Astrocyte of the spinal cord (primary cell): ENCODE measurements at regions not wholly inside any gene's neighbourhood (a gene's known extent, or its start where the extent isn't known, plus 50 kb on each side); places are given as distances from the start of the nearest gene placed in this dataset.

Source experiments
- DNase-seq: peaks from one replicate; pipeline ENCODE4 v3.0.0; 2011; ENCODE audit warnings: low read depth, low spot score
- H3K4me3 ChIP-seq: 2 replicates; pipeline ENCODE4 v1.5.1; 2011; ENCODE audit warnings: low read depth, mild to moderate bottlenecking, low read length, moderate library complexity
- in situ Hi-C: cut with HindIII; loops from 2 replicates; pipeline ENCODE4 v1.10.0; 2017; ENCODE audit warnings: low sequenced_read_pairs
- TF ChIP-seq, protein P1 (sequence below): IDR thresholded peaks from 2 replicates; pipeline ENCODE4 v1.5.1; 2012; ENCODE audit warnings: low read depth, mild to moderate bottlenecking, low read length, inconsistent platforms

DNA sequence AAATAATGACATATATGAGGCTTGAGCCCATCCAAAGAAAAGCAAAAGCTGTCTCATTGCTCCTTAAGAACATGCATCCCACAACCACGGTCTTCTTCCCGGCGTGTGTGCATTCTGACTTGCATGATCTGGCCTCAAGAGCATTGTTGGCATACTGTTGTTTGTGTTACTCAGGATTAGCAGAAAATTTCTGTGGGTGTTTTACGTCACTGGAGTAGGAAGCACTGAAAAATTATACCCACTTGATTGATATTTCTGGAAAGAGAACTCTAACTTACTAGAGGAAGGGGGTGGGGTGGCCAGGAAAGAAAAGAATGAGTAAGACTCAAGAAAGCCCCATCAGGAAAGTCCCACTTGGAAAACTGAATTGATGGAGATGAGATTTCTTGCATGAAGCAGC lies 326.2 kb upstream of the PRDM1 start:
- TF ChIP-seq, protein P1, sequence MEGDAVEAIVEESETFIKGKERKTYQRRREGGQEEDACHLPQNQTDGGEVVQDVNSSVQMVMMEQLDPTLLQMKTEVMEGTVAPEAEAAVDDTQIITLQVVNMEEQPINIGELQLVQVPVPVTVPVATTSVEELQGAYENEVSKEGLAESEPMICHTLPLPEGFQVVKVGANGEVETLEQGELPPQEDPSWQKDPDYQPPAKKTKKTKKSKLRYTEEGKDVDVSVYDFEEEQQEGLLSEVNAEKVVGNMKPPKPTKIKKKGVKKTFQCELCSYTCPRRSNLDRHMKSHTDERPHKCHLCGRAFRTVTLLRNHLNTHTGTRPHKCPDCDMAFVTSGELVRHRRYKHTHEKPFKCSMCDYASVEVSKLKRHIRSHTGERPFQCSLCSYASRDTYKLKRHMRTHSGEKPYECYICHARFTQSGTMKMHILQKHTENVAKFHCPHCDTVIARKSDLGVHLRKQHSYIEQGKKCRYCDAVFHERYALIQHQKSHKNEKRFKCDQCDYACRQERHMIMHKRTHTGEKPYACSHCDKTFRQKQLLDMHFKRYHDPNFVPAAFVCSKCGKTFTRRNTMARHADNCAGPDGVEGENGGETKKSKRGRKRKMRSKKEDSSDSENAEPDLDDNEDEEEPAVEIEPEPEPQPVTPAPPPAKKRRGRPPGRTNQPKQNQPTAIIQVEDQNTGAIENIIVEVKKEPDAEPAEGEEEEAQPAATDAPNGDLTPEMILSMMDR, result no peak
- in situ Hi-C loops, result no loop called here
- DNase-seq, result peak; percentile 78
- no peak overlapping the region for H3K4me3 ChIP-seq

DNA sequence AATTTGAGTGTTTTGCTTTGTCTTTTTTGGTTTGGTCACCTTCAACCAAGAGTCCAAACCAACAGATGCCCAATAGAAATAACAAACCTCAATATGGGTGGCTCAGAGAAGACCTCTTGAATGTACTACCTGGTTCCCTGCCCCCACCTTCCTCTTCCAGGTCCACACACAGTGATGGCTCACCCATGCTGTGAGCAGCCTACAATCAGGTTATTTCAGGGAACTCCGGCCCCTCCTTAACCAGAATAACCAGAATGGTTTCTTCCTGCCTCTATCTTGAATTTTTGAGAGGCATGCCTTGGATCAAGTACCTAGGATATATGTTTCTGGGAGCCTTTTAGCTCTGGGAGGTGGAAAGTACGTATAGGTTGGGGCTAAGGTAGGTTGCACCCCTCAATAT lies 327.1 kb upstream of the PRDM1 start:
- in situ Hi-C loops, result no loop called here
- TF ChIP-seq, protein P1, result no peak

DNA sequence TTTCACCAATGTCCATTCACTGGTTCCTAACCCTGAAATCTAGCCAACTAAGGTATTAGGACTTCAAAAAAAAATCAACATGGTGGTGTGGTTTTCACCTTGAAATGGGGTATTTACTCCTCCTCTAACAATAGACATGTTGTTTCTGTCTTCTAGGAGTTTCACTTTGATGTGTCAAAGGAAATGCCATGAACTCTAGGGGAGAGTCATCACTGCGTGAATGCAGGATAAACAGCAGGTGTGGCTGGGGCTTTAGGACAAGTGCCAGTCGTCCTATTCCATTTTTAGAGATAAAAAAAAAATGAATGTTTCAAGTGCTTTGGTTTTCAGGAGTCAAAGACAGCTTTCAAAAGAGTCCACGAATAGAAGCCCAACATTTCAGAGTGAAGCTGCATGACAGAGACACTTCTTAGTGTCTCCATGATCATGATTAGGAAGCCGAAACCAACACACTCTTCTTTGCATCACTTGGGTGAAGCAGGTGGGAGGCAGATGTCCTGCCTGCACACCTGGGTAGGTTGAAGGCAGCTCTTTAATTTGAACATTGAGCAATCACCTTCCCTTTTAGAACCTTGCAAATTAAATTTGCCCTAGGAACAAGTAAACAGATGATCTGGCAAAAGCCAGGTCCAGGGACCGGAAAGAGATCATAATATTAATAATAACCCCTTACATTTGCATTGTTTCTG lies 328.5 kb upstream of the PRDM1 start:
- DNase-seq, result no peak
- in situ Hi-C loops, result no loop called here
- H3K4me3 ChIP-seq, result no peak overlapping the region
- TF ChIP-seq, protein P1, result no peak

More for the DNA sequence above, 327.1 kb upstream of the PRDM1 start:
- no peak overlapping the region for H3K4me3 ChIP-seq
- no peak for DNase-seq

DNA sequence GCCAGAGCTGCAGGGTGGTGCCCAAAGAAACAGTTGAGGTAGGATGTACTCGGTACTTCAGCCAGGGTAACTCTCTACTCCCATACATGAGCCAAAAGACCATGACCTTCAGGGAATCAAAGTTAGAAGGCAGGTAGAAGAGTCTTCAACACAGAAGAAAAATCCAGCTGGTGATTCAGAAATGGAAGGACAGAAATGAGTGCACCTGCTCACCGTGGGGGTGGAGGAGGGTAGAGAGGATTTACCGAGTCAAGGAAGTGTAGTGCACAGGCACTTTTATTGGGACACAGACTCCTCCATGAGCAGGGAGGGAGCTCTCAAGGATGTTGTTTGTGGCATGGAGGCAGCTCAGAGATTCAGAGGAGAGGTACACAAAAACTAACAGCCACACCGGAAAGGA lies 330.3 kb upstream of the PRDM1 start:
- TF ChIP-seq, protein P1, result no peak
- no peak overlapping the region for H3K4me3 ChIP-seq
- in situ Hi-C loops, result no loop called here
- DNase-seq, result no peak

DNA sequence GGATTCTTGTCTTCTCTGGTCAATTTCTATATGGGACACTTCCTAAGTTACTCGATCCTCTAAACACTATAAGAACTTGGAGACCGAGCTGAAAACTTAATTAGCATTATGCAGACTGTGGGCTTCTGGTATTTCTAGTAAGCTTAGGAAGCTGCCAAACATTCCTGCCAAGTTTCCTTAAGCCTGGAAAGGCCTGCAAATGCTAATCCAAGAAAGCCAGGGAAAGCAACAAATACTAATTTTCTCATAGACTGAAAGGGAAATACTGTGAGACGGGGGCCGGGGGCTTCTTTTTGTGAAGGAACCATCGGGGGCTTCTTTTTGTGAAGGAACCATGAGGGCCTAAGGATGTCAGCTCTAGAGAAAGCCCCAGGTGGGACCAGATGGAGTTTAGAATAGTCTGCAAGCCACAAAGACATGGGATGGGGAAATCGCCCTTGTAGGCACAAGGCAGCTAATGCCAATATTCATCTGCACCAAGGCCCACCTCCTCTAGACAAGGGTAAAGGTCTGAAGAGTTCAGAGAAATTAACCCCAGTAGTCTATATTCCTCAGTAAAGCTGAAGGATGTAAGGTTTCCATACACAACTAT lies 332.4 kb upstream of the PRDM1 start:
- in situ Hi-C loops, result no loop called here
- peak; percentile 45 for DNase-seq
- H3K4me3 ChIP-seq, result no peak overlapping the region
- TF ChIP-seq, protein P1, result no peak

DNA sequence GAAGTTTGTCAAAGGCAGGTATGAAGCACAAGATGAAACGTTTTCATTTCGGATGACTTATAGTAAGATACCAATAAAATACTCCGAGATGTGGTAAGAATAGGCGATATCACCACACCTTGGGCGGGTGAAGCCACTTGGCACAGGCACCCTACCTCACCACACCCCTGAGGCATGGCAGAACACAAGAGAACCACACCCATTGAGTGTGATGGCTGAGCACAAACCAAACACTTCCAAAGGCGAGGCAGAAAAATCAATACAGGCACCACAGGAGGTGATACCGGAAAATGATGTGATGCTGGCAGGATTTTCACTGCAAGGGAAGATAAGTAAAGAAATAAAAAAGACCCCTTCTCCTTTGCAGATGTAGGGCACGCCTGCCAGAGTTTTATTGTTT lies 332.9 kb upstream of the PRDM1 start:
- no peak overlapping the region for H3K4me3 ChIP-seq
- DNase-seq, result no peak
- in situ Hi-C loops, result no loop called here
- TF ChIP-seq, protein P1, result no peak
